ENCODE measurements at regions not wholly inside any gene's neighbourhood (a gene's known extent, or its start where the extent isn't known, plus 50 kb on each side); places are given as distances from the start of the nearest gene placed in this dataset.

DNA sequence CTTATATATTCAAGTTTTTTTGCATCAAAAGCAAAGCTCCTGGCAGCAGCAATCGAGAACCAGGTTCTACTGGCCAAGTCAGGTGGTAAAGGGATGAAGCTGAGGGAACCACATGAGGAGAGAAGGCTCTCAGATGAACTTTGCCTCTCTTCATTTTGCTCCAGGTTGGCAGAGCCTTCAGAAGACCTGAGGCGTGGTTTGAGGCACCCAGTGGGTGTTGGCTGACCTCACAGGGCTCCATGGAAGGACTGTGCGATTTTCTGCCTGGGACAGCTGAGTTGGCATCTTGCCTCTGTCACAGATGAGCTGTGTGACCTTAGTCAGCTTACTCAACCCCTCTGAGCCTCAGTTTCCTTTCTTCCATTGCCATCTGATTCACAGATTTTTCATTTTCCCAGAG is 89.0 kb downstream of the INSIG2 start:
- Mint-ChIP-seq H3K4me1 (no peaks in the 10 kb centered on the region), H3K27me3 (peaks cover 20% of the 10 kb centered on the region), H3K4me3 (no peak overlapping the region), H3K36me3 (peaks cover 2% of the 10 kb centered on the region), H3K9me3 (no peaks in the 10 kb centered on the region), H3K27ac (no peak overlapping the region)
- no peak for DNase-seq (ENCODE audit: low spot score in 2 of 2)
- no peak for ATAC-seq (ENCODE audit: low read depth)

DNA sequence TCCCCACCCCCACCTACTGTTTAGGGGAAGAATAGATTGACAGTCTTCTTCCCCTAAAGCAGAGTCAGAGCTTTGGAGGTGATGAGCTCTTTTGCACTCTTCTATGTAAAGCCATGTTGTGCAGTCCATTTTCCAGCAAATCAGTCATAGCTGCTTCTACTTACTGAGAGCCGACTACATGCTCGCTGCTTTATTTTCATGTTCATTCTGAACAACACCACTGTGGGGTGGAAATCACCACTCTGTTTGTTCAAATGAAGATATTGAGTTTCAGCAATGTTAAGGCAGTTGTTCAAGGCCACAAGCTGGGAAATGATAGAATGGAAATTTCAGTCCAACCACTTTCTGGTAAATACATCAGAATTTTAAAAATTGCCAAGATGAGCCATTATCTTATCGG is 88.3 kb downstream of the INSIG2 start:
- DNase-seq (ENCODE audit: low spot score in 2 of 2): no peak
- no peak overlapping the region for H3K27ac Mint-ChIP-seq
- H3K36me3 Mint-ChIP-seq: peaks cover 2% of the 10 kb centered on the region
- no peaks in the 10 kb centered on the region for H3K4me1 Mint-ChIP-seq
- ATAC-seq (ENCODE audit: low read depth): no peak
- H3K9me3 Mint-ChIP-seq: no peaks in the 10 kb centered on the region
- peaks cover 20% of the 10 kb centered on the region for H3K27me3 Mint-ChIP-seq
- no peak overlapping the region for H3K4me3 Mint-ChIP-seq

DNA sequence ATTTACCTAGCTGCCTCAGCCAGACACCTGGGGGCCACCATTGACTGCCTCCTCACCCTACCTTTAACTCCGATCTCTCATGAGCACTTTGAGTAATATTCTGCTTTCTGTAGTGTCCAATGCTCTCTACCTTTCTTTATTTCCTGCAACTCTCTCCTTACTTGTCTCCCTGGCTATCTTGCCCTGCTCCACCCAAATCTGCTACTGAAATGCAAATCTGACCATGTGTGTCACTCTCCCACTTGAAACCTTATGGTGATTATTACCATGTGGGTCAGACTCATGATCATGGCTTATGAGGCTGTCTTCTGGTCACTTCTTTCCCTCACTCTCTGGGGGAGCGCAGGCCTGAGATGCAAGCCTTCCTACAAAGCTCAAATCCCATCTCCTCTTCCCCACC is 83.3 kb downstream of the INSIG2 start:
- no peaks in the 10 kb centered on the region for H3K4me1 Mint-ChIP-seq
- H3K27ac Mint-ChIP-seq: no peak overlapping the region
- no peak for ATAC-seq (ENCODE audit: low read depth)
- no peak for DNase-seq (ENCODE audit: low spot score in 2 of 2)
- H3K9me3 Mint-ChIP-seq: no peaks in the 10 kb centered on the region
- H3K36me3 Mint-ChIP-seq: peaks cover 2% of the 10 kb centered on the region
- peaks cover 11% of the 10 kb centered on the region for H3K27me3 Mint-ChIP-seq
- H3K4me3 Mint-ChIP-seq: no peak overlapping the region

DNA sequence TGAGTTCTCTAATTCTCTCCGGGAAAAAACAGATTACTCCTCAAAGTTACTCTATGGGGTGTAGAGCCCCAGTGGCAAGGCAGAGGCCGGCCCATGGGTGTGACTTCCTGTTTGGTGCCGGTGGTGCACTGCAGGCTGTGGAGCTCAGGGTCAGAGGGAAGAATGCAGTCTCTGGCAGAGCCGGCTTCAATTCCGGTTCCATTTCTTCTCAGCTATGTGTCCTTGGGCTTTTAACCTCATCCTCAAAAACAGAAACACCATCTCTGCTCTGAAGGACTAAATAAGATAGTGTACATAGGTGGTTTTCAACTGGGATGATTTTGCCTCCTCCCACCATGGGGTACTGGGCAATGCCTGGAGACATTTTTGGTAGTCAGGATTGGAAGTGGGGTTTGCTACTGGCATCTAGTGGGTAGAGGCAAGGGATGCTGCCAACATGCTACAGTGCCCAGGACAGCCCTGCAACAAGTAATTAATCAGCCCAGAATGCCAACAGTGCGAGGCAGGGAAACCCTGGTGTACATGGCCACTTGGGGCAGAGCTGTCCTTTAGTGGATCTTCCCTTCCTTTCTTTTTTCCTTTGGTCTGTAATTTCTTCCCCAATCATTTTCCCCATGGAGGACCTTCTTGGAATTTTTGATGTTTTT is 81.2 kb downstream of the INSIG2 start:
- Mint-ChIP-seq H3K4me3 (no peak overlapping the region), H3K9me3 (peaks cover 3% of the 10 kb centered on the region), H3K36me3 (no peaks in the 10 kb centered on the region), H3K27ac (no peak overlapping the region), H3K27me3 (no peaks in the 10 kb centered on the region), H3K4me1 (no peaks in the 10 kb centered on the region)
- ATAC-seq (ENCODE audit: low read depth) (peak; percentile 66), DNase-seq (ENCODE audit: low spot score in 2 of 2) (no peak)

DNA sequence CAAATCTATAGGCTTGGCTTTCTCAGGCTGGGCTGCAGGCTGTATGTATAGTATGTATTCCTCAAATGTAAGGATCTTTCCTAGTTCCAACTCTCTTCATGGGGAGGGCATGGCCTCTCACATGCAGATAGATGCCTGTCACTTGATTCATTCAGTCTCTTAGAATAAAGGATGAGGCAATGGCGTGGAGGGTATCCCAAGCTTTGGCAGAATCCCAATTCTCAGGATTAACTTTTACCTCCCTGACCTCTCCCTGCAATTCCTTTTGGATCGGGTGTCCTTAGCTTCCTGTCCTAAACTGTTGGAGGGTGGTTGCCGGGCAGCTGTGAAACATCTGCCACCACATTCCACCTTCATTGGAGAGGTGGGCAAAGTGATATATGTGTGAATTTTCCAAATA is 80.3 kb downstream of the INSIG2 start:
- H3K4me1 Mint-ChIP-seq: no peaks in the 10 kb centered on the region
- H3K27me3 Mint-ChIP-seq: peaks cover 3% of the 10 kb centered on the region
- no peaks in the 10 kb centered on the region for H3K36me3 Mint-ChIP-seq
- ATAC-seq (ENCODE audit: low read depth) (no peak), DNase-seq (ENCODE audit: low spot score in 2 of 2) (no peak)
- no peak overlapping the region for H3K27ac Mint-ChIP-seq
- H3K4me3 Mint-ChIP-seq: no peak overlapping the region
- peaks cover 3% of the 10 kb centered on the region for H3K9me3 Mint-ChIP-seq

DNA sequence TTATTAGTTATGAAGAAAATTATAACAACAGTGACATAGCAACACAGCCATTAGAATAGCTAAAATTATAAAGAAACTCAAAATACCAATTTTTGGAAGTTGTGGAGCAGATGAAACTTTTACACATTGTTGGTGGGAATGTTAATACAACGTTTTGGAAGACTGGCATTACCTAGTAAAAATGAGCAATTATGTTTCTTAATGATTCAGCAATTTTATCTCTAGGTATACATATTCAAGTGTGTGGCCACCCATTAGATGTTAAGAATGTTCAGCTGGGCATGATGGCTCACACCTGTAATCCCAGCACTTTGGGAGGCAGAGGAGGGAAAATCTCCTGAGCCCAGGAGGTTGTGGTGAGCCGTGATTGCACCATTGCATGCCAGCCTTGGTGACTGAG is 78.8 kb downstream of the INSIG2 start:
- H3K27me3 Mint-ChIP-seq: peaks cover 4% of the 10 kb centered on the region

DNA sequence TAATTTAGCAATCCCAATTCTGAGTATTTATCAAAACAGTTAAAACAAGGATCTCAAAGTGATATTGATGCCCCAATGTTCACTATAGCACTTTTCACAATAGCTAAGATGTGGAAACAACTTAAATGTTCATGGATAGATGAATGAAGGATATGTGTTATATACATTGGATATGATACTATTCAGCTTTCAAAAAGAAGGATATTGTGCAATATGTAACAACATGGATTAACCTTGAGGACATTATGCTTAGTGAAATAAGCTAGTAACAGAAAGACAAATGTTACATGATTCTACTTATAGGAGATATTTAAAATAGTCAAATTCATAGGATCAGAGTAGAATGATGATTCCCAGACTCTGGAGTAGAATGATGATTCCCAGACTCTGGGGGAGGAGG is 78.0 kb downstream of the INSIG2 start:
- H3K36me3 Mint-ChIP-seq: no peaks in the 10 kb centered on the region
- H3K9me3 Mint-ChIP-seq: peaks cover 6% of the 10 kb centered on the region
- H3K4me1 Mint-ChIP-seq: no peaks in the 10 kb centered on the region
- H3K27ac Mint-ChIP-seq: no peak overlapping the region
- H3K27me3 Mint-ChIP-seq: peaks cover 4% of the 10 kb centered on the region
- H3K4me3 Mint-ChIP-seq: no peak overlapping the region
- DNase-seq (ENCODE audit: low spot score in 2 of 2): no peak
- no peak for ATAC-seq (ENCODE audit: low read depth)

More for the DNA sequence above, 78.8 kb downstream of the INSIG2 start:
- no peaks in the 10 kb centered on the region for H3K36me3 Mint-ChIP-seq
- DNase-seq (ENCODE audit: low spot score in 2 of 2) (no peak), ATAC-seq (ENCODE audit: low read depth) (no peak)
- peaks cover 6% of the 10 kb centered on the region for H3K9me3 Mint-ChIP-seq
- H3K27ac Mint-ChIP-seq: no peak overlapping the region
- no peaks in the 10 kb centered on the region for H3K4me1 Mint-ChIP-seq
- no peak overlapping the region for H3K4me3 Mint-ChIP-seq

DNA sequence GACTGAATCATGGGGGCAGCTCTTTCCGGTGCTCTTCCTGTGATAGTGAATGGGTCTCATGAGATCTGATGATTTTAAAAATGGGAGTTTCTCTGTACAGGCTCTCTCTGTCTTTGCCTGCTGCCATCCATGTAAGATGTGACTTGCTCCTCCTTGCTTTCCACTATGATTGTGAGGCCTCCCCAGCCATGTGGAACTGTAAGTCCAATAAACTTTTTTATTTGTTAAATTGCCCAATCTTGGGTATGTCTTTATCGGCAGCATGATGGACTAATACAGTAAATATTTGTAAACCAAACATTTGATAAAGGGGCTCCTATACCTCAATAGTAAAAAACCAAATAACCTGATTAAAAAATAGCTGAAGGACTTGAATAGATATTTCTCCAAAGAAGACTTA is 77.3 kb downstream of the INSIG2 start:
- H3K4me3 Mint-ChIP-seq: no peak overlapping the region

More for the DNA sequence above, 77.3 kb downstream of the INSIG2 start:
- no peaks in the 10 kb centered on the region for H3K36me3 Mint-ChIP-seq
- peaks cover 5% of the 10 kb centered on the region for H3K27me3 Mint-ChIP-seq
- no peaks in the 10 kb centered on the region for H3K4me1 Mint-ChIP-seq
- no peak for ATAC-seq (ENCODE audit: low read depth)
- no peak overlapping the region for H3K27ac Mint-ChIP-seq
- H3K9me3 Mint-ChIP-seq: peaks cover 6% of the 10 kb centered on the region
- DNase-seq (ENCODE audit: low spot score in 2 of 2): no peak

All from memory B cell (primary cell).